HL-60 (cell line): ENCODE measurements at regions not wholly inside any gene's neighbourhood (a gene's known extent, or its start where the extent isn't known, plus 50 kb on each side); places are given as distances from the start of the nearest gene placed in this dataset.

Experiments used
- CTCF ChIP-seq: IDR thresholded peaks from one replicate; pipeline ENCODE4 v1.5.1; 2011; ENCODE audit warnings: low read length, control low read depth, inconsistent platforms; ENCODE audit not compliant: insufficient read depth
- GABPA ChIP-seq: IDR thresholded peaks from 2 replicates; pipeline ENCODE4 v1.6.1; 2012; ENCODE audit warnings: low read depth
- POLR2AphosphoS5 ChIP-seq: IDR thresholded peaks from 2 replicates; pipeline ENCODE4 v1.6.1; 2012; ENCODE audit warnings: low read depth
- TF ChIP-seq, protein P1 (sequence below): IDR thresholded peaks from 2 replicates; pipeline ENCODE4 v1.6.1; 2012; ENCODE audit warnings: low read depth; ENCODE audit not compliant: insufficient replicate concordance

- TF ChIP-seq CTCF (no peak), POLR2AphosphoS5 (no peak), GABPA (no peak)
- TF ChIP-seq, protein P1, sequence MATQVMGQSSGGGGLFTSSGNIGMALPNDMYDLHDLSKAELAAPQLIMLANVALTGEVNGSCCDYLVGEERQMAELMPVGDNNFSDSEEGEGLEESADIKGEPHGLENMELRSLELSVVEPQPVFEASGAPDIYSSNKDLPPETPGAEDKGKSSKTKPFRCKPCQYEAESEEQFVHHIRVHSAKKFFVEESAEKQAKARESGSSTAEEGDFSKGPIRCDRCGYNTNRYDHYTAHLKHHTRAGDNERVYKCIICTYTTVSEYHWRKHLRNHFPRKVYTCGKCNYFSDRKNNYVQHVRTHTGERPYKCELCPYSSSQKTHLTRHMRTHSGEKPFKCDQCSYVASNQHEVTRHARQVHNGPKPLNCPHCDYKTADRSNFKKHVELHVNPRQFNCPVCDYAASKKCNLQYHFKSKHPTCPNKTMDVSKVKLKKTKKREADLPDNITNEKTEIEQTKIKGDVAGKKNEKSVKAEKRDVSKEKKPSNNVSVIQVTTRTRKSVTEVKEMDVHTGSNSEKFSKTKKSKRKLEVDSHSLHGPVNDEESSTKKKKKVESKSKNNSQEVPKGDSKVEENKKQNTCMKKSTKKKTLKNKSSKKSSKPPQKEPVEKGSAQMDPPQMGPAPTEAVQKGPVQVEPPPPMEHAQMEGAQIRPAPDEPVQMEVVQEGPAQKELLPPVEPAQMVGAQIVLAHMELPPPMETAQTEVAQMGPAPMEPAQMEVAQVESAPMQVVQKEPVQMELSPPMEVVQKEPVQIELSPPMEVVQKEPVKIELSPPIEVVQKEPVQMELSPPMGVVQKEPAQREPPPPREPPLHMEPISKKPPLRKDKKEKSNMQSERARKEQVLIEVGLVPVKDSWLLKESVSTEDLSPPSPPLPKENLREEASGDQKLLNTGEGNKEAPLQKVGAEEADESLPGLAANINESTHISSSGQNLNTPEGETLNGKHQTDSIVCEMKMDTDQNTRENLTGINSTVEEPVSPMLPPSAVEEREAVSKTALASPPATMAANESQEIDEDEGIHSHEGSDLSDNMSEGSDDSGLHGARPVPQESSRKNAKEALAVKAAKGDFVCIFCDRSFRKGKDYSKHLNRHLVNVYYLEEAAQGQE, result no peak
Measured at GRCh38 chr11:115871161-115871760, 367.0 kb upstream of the CADM1 start.
